Urinary bladder (tissue), 3 donors: ENCODE measurements at regions not wholly inside any gene's neighbourhood (a gene's known extent, or its start where the extent isn't known, plus 50 kb on each side); places are given as distances from the start of the nearest gene placed in this dataset.

Source experiments
- DNase-seq: peaks from one replicate; pipeline ENCODE4 v3.0.0-alpha.2; 2015; ENCODE audit errors: extremely low spot score
- H3K27ac ChIP-seq: one replicate; pipeline ENCODE4 v1.5.1; 2013; ENCODE audit warnings: low read depth, mild to moderate bottlenecking, moderate library complexity
- H3K36me3 ChIP-seq: one replicate; pipeline ENCODE4 v1.6.1; 2013; ENCODE audit warnings: mild to moderate bottlenecking, moderate library complexity; ENCODE audit not compliant: insufficient read depth
- H3K4me1 ChIP-seq: one replicate; pipeline ENCODE4 v1.6.1; 2013; ENCODE audit warnings: mild to moderate bottlenecking, moderate library complexity; ENCODE audit not compliant: insufficient read depth
- H3K4me3 ChIP-seq: one replicate; pipeline ENCODE4 v1.5.1; 2013; ENCODE audit warnings: low read depth, low read length
- WGBS: extraction: QIAGEN DNeasy Blood & Tissue Kit; methylation state at CpG from one replicate; pipeline ENCODE4 v1.1.7; 2013; 5-methylcytosine and 5-hydroxymethylcytosine counted together
- donor health status: healthy with polysubstance abuse.
- donor health status: healthy.

DNA sequence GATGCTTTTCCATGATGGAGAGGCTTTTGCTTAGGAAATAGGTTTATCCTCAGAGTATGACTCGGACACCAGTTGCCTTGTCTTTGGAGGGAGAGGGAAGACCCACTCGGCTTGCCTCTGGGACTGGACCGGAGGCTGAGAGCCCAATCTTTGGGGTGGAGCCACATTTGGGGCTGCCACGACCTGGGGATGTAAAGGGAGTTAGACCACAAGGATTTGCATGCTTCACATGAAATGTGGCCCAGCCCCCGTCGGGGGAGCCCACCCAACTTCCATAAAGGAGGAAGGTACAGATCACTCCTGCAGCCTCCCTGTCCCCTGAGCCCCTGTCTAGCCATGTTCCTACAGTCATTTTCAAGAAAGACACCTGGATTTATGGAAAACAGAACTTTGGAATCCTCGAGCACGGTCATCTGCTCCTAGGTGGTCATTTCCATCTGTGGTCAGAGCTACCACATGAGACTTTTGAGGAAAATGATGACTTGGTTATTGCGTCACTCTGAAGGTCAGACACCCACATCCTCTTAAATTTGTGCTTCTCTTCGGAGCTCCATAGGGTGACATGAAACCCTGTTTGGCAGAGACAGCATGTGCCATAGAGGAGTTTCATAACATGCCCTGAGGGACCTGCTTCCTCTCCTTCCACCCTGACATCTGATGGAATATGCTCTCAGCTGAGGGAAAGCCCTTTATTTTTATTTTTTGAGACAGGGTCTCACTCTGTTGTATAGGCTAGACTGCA, 99.4 kb upstream of the SLC45A1 start:
- H3K27ac ChIP-seq: no peak overlapping the region
- no peaks in the 10 kb centered on the region for H3K4me1 ChIP-seq
- H3K36me3 ChIP-seq: no peaks in the 10 kb centered on the region
- WGBS: 89% methylated on average over 10 of the region's 10 CpGs
- H3K4me3 ChIP-seq: no peak overlapping the region
- DNase-seq: no peak

DNA sequence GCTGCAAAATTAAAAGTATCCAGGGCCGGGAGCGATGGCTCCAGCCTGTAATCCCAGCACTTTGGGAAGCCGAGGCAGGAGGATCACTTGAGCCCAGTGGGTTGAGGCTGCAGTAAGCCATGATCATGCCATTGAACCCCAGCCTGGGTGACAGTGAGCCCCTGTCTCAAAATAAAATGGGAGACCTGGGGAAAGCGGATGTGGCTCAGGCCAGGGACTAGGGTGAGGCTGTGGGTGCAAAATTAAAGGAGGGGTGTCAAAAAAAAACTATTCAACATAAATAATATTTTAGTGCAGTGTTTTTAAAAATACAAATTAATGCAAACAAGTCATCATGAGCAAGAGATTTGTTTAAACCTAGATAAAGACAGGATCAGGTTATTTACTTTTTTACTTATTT, 100.1 kb upstream of the SLC45A1 start:
- Histone ChIP-seq H3K27ac (no peak overlapping the region), H3K36me3 (no peaks in the 10 kb centered on the region), H3K4me1 (no peaks in the 10 kb centered on the region), H3K4me3 (peak overlapping the region; percentile 44)
- 64% methylated on average over 4 of the region's 4 CpGs for WGBS
- no peak for DNase-seq

DNA sequence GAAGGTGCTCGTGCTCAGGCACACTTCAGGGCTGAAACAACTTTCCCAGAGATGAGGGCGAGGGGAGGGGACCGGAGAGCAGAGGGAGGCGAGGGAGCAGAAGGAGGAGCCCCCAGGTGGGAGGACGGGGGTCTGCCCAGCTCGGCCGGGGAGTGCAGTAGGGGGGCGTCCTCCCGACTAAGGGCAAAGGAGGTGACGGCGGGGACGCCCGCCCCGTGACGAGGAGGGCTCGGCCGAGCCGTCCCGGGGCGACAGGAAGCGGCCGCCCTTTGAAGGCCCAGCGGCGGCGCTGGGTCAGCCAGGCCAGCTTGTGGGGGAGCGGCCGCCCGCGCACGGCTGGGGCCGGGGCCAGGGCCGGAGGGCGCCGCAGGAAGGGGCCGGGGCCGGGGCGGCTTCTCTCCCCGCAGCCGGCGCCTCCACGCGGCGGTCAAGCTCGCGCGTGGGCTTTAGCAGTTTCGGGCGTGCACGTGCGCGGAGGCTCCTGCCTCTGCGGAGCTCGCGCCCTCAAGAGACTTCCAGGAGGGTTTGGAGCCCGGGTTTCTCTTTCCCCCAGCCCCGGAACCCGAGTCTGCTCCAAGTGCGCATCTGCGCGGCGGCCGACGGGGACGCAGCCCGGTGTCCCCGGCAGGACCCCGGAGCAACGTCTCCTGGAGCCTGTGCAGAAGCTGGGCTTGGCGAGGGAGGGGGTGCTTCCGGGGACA, 100.8 kb upstream of the SLC45A1 start:
- WGBS: 4% methylated on average over 70 of the region's 70 CpGs
- H3K27ac ChIP-seq: peak overlapping the region; percentile 1
- no peaks in the 10 kb centered on the region for H3K4me1 ChIP-seq
- H3K4me3 ChIP-seq: peak overlapping the region; percentile 44
- no peaks in the 10 kb centered on the region for H3K36me3 ChIP-seq
- DNase-seq: no peak

- Histone ChIP-seq H3K4me1 (no peaks in the 10 kb centered on the region), H3K27ac (no peak overlapping the region), H3K36me3 (no peaks in the 10 kb centered on the region), H3K4me3 (no peak overlapping the region)
- 16% methylated on average over 1 of the region's 1 CpG for WGBS
- no peak for DNase-seq
Observed at GRCh38 chr1:8216005-8216404, 101.9 kb upstream of the SLC45A1 start.

GRCh38 chr1:8214501-8215173, 103.3 kb upstream of the SLC45A1 start:
- 86% methylated on average over 6 of the region's 6 CpGs for WGBS
- no peaks in the 10 kb centered on the region for H3K4me1 ChIP-seq

DNA sequence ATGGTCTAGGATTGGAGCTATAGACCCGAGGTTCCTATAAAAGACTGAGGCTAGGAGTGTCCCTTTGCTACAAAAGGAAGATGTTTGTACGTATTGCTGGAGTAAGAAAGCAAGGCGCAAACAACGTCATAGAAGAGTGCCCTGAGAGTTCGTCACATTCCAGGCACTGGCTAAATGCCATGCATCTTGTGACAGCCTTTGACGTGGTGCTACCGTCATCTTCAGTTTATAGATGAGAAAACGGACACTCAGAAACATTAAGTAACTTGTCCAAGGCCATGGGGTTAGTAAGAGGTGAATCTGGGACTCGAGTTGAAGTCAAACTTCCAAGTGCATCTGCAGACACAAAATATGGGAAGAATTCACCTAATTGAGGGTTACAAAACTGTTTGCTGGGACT, 104.2 kb upstream of the SLC45A1 start:
- Histone ChIP-seq H3K36me3 (no peaks in the 10 kb centered on the region), H3K4me3 (no peak overlapping the region), H3K27ac (no peak overlapping the region), H3K4me1 (no peaks in the 10 kb centered on the region)
- DNase-seq: no peak
- WGBS: 75% methylated on average over 9 of the region's 9 CpGs

More at GRCh38 chr1:8214501-8215173, 103.3 kb upstream of the SLC45A1 start:
- Histone ChIP-seq H3K27ac (no peak overlapping the region), H3K4me3 (no peak overlapping the region), H3K36me3 (no peaks in the 10 kb centered on the region)
- DNase-seq: no peak

GRCh38 chr1:8213136-8213535, 104.8 kb upstream of the SLC45A1 start:
- H3K27ac ChIP-seq: no peak overlapping the region
- H3K36me3 ChIP-seq: no peaks in the 10 kb centered on the region
- WGBS: 95% methylated on average over 9 of the region's 9 CpGs
- H3K4me3 ChIP-seq: no peak overlapping the region
- H3K4me1 ChIP-seq: no peaks in the 10 kb centered on the region
- no peak for DNase-seq

- 85% methylated on average over 8 of the region's 8 CpGs for WGBS
- no peak overlapping the region for H3K27ac ChIP-seq
- no peaks in the 10 kb centered on the region for H3K4me1 ChIP-seq
Observed at GRCh38 chr1:8212580-8213031, 105.3 kb upstream of the SLC45A1 start.

DNA sequence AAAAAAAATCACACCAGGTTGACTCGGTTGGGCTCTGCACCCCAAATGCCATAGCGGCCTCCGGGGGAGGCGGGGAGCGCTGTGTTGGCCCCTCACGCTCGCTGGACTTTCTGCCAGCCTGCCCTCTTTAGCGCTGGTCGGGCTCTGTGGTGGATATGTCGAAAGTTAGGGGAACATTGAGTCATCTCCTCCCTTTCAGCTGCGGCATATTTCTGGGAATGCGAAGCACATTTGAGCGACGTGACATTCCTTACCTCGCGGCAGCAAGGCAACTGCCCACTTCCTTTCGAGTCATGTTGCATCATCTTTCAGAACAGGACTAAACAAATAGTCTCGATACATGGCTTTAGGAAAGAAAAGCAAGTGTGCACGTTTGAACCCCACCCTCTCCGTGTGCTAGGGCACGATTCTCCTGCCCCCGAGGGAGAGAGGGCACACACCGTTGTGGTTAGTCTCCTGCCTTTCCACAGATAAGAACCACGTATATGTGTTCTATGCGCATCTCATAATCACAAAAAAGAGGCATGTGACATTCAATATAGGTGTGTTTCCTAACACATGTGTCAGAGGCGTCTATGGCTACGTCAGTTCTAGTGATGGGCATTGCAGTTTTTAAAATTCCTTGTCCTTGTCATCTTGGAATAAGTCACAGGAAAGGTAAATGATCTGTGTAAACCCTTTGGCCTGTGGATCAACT, 105.9 kb upstream of the SLC45A1 start:
- Histone ChIP-seq H3K27ac (no peak overlapping the region), H3K36me3 (no peaks in the 10 kb centered on the region), H3K4me1 (no peaks in the 10 kb centered on the region), H3K4me3 (no peak overlapping the region)
- DNase-seq: no peak
- 64% methylated on average over 27 of the region's 27 CpGs for WGBS

More at GRCh38 chr1:8212580-8213031, 105.3 kb upstream of the SLC45A1 start:
- no peak overlapping the region for H3K4me3 ChIP-seq
- no peak for DNase-seq
- no peaks in the 10 kb centered on the region for H3K36me3 ChIP-seq

DNA sequence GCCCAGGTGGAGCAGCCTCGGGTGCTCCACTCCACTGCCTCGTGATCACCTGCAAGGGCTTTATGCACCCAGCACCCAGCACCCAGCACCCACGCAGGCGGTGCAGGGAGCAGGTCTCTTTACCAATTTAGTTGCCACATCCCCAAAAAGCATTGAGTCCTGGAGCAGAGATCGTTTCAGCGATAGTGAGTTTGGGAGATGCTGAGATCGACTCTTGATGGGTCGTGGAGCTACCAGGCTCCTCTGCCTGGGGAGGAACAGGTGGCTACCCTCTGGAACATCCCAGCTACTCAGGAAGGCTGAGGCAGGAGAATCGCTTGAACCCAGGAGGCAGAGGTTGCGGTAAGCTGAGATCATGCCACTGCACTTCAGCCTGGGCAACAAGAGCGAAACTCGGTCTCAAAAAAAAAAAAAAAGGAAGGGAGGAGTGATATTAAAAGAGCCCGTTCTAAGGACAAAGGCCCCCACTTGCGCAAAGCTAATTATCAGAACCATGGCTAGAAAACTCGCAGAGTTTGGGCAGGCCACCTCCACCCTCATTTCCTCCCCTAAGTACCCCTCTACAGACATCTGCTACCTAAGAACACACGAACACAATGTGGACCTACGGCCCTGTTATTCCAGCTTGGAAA, 106.5 kb upstream of the SLC45A1 start:
- Histone ChIP-seq H3K4me1 (no peaks in the 10 kb centered on the region), H3K4me3 (no peak overlapping the region), H3K27ac (no peak overlapping the region), H3K36me3 (no peaks in the 10 kb centered on the region)
- 94% methylated on average over 17 of the region's 17 CpGs for WGBS
- no peak for DNase-seq

GRCh38 chr1:8207202-8207601, 110.7 kb upstream of the SLC45A1 start:
- Histone ChIP-seq H3K4me1 (no peaks in the 10 kb centered on the region), H3K4me3 (no peak overlapping the region), H3K27ac (no peak overlapping the region), H3K36me3 (no peaks in the 10 kb centered on the region)
- 92% methylated on average over 8 of the region's 8 CpGs for WGBS
- no peak for DNase-seq

- Histone ChIP-seq H3K36me3 (no peaks in the 10 kb centered on the region), H3K4me1 (no peaks in the 10 kb centered on the region), H3K4me3 (no peak overlapping the region), H3K27ac (no peak overlapping the region)
- no peak for DNase-seq
- 96% methylated on average over 7 of the region's 7 CpGs for WGBS
Observed at GRCh38 chr1:8206391-8206790, 111.5 kb upstream of the SLC45A1 start.

DNA sequence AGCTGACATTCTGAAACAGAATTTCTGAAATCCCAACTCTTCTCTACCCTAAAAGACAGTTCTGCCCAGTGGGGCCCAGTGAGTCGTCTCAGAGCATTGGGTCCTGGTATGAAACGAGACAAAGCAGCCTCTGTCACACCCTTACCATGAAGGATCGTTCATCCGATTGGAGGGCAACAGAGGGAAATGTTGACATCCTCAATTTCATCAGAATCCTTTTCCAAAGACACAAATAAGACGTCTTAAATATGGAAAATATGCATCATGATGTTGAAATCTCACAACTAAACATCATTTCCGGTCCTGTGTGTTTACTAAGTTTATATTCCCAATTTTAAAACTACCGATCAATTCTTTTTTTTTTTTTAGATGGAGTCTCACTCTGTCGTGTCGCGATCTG, 112.1 kb upstream of the SLC45A1 start:
- 89% methylated on average over 10 of the region's 10 CpGs for WGBS
- no peaks in the 10 kb centered on the region for H3K36me3 ChIP-seq
- H3K4me3 ChIP-seq: no peak overlapping the region
- no peak overlapping the region for H3K27ac ChIP-seq
- no peaks in the 10 kb centered on the region for H3K4me1 ChIP-seq
- DNase-seq: no peak
